Renal pelvis (tissue), 1 donor: ENCODE measurements at regions not wholly inside any gene's neighbourhood (a gene's known extent, or its start where the extent isn't known, plus 50 kb on each side); places are given as distances from the start of the nearest gene placed in this dataset.
"Not testable (repeated sequence)": the region's sequence is repeated elsewhere in the genome, so short reads cannot be mapped to it uniquely, and the experiment has no call there.

ENCODE experiments used
- DNase-seq: peaks from one replicate; pipeline ENCODE4 v3.0.0-alpha.2; 2013

DNA sequence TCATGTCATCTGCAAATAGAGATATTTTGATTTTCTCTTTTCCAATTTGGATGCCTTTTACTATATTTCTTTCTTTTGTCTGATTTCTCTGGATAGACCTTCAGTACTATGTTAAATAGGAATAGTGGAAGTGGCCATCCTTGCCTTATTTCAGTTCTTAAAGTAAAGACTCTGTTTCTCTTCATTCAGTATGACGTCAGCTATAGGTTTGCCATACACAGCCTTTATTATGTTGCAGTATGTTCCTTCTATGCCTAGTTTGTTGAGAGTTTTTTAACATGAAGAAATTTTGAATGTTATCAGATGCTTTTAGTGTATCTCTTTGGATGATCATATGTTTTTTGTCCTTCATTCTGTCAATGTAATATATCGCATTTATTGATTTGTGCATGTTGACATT is 566.7 kb upstream of the ROBO1 start:
- DNase-seq = no peak

DNA sequence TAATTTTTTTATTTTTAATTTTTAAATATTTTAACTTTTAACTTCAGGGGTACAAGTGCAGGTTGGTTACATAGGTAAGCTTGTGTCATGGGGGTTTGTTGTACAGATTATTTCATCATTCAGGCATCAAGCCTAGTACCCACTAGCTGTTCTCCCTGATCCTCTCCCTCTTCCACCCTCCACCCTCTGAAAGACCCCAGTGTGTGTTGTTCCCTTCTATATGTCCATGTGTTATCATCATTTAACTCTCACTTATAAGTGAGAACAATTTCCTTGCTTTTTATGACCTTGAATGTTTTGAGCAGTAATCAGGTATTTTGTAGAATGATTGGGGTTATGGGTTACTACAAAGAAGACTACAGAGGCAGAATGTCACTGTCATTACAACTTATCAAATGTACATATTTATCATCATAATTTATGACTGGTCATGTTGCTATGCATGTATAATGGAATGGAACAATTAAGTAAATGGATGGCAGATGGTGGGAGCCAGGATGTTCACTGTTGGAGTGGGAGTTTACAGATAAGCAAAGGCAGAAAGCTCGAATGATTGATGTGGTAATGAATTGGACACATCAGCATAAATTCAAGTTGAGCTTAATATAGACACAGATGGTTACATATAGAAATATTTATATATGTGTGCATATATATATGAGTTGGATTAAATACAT is 563.8 kb upstream of the ROBO1 start:
- DNase-seq = no peak

GRCh38 chr3:80314541-80314940 is 546.7 kb upstream of the ROBO1 start:
- not testable (repeated sequence) for DNase-seq

DNA sequence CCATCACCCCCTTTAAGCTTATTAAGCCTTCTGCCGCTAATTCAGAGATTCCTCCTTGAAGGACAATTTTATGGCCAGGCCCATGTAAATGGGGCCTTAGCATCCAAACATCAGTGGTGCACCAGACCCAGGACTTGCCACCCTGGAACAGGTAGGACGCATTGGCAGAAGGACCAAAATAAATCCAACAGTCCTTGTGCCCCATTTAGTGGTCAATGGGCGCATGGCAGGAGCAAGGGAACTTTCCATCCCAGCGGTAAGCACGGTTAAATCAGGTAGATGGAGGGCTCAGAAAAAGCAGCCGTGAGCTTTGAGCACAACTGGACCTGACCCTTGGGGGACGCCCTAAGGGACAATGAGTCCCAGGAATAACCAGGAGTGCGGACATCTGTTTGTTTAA is 540.8 kb upstream of the ROBO1 start:
- DNase-seq = no peak

DNA sequence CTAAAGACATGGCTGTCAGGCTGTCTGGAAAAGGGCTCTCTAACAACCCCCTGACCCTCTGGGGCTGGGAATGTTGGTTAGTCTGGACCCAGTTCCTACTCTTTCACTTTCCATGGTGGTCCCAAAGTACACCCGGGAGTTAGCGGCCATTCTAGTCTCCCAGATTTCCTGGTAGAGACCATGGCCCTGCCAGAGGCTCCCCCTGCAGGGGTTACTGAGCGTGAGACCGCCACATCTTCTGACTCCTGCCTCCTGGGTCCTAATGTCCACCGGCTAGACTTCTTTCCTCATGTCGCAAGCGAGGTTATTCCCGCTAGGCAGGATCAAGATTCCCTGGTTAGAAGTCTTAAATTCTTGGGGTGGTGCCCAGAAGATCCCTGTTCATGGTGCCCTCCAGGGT is 540.0 kb upstream of the ROBO1 start:
- DNase-seq = no peak

DNA sequence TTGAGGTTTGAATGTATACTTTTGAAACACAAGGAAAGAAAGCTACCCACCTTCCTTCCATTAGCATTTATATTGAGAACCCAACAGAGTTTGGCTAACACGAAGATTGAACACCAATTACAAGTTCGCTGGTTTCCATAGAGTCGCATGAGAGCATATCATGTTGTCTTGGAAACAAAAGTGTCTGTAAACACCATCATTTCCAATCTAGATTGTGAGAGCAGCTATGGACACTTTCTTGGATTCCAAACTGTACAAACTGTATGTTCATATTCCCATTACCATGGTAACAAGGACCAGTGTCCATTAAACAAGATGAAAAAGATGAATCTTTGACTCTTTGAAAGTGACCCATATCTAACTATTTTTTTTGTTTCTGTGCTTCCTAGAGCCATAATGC is 529.9 kb upstream of the ROBO1 start:
- DNase-seq = no peak

DNA sequence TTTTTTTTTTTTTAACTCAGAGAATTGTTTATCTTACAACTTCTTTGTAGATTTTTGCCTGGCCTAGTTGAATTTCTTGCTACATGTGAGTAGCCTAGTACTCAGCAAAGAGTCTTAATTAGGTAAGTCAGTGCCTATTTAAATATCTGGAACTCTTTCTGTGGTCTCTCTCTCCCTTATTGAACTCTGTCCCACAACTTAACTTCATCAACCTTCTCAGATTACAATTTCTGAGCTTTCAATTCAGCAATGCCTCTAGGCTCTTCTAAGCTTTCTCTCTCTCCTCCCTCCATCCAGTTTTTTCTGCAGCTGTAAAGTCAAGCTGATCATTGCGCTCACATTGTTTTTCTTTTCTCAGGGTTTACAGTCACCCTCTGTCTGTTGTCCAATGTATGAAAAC is 517.6 kb upstream of the ROBO1 start:
- peak; percentile 23 for DNase-seq

GRCh38 chr3:80283783-80284182 is 516.0 kb upstream of the ROBO1 start:
- peak; percentile 9 for DNase-seq

- no peak for DNase-seq
Measured at GRCh38 chr3:80278056-80278455, 510.3 kb upstream of the ROBO1 start.

GRCh38 chr3:80275120-80275519 is 507.3 kb upstream of the ROBO1 start:
- DNase-seq = no peak

DNA sequence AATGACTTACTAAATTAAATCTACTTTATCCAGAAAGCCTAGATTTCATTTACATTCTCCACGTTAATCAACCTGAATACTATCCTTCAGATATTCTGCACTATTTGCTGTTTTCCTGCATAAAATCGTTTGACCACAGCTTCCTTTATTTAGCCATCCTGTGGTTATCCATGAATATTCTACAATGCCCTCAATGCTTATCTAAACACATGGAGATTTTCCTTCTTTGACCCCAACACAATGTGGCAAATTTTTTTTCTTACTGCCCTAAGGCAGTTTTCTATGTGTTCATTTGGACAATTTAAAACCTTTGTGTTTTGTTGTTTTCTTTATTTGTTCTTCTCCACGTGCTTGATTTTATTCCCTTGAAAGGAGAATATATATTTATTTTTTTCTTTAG is 495.5 kb upstream of the ROBO1 start:
- no peak for DNase-seq

DNA sequence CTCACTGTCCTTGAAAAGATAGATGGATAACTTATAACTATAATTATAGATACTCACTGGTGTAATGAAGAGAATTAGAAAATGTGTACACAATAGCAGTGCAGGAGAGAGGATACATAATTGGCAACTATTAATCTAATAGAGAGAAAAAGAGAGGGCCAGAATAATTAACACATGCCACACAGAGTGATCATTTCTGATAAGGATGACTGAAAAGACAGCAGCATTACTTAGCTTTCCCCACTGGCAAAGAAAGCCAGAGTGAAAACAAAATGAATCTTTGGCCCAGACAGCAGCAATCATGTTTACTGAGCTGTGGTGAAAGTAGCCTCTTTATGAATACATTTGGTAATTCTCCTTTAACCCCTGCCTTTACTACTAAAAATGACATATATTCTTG is 493.3 kb upstream of the ROBO1 start:
- DNase-seq = no peak

- DNase-seq = no peak
Measured at GRCh38 chr3:80259736-80260135, 491.9 kb upstream of the ROBO1 start.

GRCh38 chr3:80252113-80252512 is 484.3 kb upstream of the ROBO1 start:
- no peak for DNase-seq

DNA sequence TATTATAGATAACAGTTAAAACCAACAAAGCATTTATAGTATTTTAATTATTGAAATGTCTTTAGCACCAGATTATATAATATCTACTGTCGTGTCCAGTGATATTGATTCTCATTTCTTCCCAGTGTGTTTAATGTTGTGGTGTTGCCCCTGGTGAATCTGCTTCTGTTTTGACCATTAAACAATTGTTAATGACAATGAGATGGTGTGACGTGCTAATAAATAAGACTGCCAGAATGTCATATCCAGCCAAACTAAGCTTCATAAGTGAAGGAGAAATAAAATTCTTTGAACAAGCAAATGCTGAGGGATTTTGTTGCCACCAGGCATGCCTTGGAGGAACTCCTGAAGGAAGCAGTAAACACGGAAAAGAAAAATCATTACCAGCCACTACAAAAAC is 480.0 kb upstream of the ROBO1 start:
- DNase-seq = no peak

DNA sequence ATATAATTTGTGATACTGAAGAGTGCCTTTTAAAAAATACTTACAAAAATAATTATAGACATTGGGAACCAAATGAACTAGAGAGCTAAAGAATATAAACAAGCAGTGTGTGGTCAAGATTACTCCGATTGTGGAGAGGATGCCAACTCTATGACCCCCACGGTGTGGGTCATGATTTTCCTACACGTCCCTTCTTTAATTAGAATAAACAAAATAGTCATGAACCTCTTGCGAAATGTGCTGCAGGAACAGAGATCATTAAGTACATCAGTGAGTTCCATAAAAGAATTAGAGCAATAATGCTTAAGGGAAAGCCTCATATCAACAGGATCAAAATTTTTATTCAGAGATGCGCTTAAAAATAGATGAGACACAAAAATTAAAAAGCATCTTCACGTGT is 476.6 kb upstream of the ROBO1 start:
- DNase-seq = no peak

DNA sequence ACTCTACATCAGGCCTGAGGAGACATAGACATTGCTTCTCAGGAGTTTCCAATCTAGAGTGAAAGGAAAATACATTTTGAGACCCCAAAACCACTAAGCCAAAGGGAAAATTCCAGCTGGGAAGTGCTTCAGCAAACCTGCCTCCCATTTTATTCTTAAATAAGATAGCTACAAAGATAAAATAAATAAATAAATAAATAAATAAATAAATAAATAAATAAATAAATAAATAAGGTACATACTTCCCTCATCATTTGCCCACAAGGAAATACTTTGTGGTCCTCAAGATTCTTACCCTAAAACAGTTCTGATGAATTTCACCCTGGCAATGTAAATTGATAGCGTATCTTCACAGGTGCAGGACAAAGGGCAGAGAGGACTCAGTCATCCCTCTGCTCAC is 474.0 kb upstream of the ROBO1 start:
- DNase-seq = no peak

DNA sequence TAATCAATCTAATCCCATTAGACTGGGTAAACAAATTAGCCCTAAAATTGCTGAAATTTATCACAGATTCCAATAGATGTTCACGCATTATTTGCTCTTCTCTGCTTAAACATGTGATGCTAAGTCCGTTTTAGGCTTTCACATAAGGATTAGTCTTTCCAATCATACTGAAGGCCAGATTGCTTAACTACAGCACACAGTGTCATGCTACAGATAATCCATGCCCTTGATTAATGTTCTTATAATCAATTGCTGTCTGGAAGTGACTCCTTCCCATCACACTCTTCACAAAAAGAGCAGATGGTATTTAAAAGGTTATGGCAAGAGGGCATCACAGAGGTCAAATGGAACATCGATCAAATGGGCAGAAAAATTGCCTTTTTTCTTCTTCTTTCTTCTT is 471.5 kb upstream of the ROBO1 start:
- no peak for DNase-seq

GRCh38 chr3:80238606-80239005 is 470.8 kb upstream of the ROBO1 start:
- no peak for DNase-seq

DNA sequence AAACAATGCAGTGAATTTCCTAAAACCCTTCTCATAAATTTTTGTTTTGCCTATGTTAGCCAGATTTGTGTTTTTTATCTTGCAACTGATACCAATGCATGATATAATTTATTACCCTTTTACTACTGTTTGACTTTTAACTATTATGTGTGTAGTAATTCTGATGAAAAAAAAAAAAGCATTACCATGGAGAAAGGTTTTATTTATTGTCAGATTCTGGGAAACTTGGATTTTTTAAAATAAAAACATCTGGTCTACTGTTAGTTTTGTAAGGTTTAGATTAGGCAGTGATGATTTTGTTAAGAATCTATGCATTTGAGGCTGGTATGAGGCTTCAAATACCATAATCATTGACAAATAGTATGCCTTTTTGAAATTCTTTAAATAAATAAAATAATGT is 470.4 kb upstream of the ROBO1 start:
- peak; percentile 26 for DNase-seq

DNA sequence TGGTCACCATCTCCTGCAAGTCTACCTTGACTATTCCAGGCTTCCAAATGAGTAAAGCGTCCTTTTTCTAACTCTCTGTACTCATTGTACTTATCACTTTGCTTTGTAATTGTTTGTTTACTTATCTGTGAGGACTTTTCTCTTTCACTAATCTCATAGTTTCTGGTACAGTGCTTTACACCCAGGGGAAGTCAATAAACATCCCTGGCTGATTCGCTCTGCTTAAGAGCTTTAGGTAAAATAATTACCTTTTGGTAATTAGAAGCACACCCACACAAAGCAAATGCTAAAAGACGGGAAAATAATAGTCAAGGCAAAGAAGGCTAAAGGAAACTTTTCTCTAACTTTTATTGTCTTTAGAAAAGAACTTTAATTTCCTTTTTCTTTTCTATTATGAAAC is 466.9 kb upstream of the ROBO1 start:
- no peak for DNase-seq

DNA sequence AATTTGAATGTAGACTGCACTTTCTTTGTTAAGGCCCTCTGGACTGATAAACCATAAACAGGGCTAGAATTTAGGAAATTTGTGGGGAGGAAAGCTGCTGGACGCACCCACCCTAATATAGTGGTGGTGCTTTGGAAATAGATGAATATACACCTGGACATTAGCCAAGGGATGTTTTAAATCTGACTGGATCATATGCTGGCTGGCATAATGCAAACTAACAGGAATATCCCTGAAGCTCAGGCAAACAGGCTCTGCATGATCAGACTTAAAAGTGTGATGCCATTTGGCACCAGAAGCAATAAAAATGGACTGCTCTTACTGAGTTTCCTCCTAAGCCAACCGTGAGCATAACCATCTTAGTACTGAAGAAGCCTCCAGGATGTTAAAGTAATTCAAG is 465.8 kb upstream of the ROBO1 start:
- DNase-seq = no peak

DNA sequence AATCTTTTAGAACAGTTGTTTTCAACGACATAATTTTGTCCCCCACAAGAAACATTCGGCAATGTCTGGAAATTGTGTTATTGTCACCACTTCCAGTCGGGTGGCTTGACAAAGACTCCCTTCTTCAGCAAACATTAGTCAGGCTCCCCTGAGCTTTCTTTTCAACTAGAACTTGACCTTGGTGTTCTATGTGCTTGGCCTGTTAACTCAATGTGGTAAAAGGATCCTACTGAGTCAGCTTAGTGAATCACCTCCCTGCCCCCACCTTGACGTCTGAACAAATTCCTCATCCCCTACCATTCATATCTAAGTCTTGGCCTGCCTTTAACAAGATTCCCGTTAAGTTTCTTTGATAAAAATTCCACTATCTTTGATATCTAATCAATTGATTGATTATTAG is 465.0 kb upstream of the ROBO1 start:
- DNase-seq = no peak

- DNase-seq = no peak
Measured at GRCh38 chr3:80230962-80231361, 463.2 kb upstream of the ROBO1 start.

DNA sequence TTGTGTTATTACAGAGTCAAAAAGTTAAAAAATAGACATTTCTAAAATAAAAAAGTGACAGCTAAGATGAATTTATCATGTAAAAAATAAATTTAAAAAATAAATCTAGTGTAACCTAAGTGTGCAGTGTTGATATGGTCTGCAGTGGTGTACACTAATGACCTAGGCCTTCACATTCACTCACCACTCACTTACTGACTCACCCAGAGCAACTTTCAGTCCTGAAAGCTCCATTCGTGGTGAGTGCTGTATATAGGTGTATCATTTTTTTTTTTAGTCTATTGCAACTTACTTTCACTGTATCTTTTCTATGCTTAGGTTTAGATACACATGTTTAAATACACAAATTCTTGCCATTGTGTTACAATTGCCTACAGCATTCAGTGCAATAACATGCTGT is 459.4 kb upstream of the ROBO1 start:
- no peak for DNase-seq
